Spleen (tissue), 11 donors: ENCODE measurements at regions not wholly inside any gene's neighbourhood (a gene's known extent, or its start where the extent isn't known, plus 50 kb on each side); places are given as distances from the start of the nearest gene placed in this dataset.
A peak's percentile ranks its signal among the peaks of the same experiment; 100 is the strongest.

Source experiments
- DNase-seq: peaks from one replicate; pipeline ENCODE4 v3.0.0-alpha.2; 2020
- H3K27ac ChIP-seq, 8 donors: fragments of 200-600 bp; sonication (generic) in 7 of 8; 1 replicate in 4 of 8; 2 replicates in 4 of 8; pipeline versions ENCODE4 v1.5.0 to v1.8.0; 2016 to 2021; ENCODE audit warnings: inconsistent platforms in 4 of 8, mild to moderate bottlenecking in 4 of 8, moderate library complexity in 1 of 8
- H3K27me3 ChIP-seq, 7 donors: fragments of 200-600 bp; sonication (generic) in 6 of 7; replicated peaks in 1 of 7; 1 replicate in 4 of 7; 2 replicates in 3 of 7; pipeline versions ENCODE4 v1.5.0 to v1.8.0; 2016 to 2021; ENCODE audit warnings: inconsistent platforms in 3 of 7, mild to moderate bottlenecking in 1 of 7
- H3K36me3 ChIP-seq, 6 donors: fragments of 200-600 bp; sonication (generic) in 5 of 6; 1 replicate in 4 of 6; 2 replicates in 2 of 6; pipeline versions ENCODE4 v1.5.0 to v1.8.0; 2016 to 2021; ENCODE audit warnings: inconsistent platforms in 2 of 6
- H3K4me1 ChIP-seq, 6 donors: fragments of 200-600 bp; sonication (generic) in 5 of 6; 1 replicate in 3 of 6; 2 replicates in 3 of 6; pipeline versions ENCODE4 v1.5.0 to v1.8.0; 2016 to 2021; ENCODE audit warnings: inconsistent platforms in 3 of 6
- H3K4me3 ChIP-seq, 8 donors: fragments of 200-600 bp; sonication (generic) in 7 of 8; 1 replicate in 4 of 8; 2 replicates in 4 of 8; pipeline versions ENCODE4 v1.5.0 to v1.8.0; 2016 to 2021; ENCODE audit warnings: inconsistent platforms in 4 of 8, mild to moderate bottlenecking in 4 of 8, moderate library complexity in 2 of 8
- H3K9me3 ChIP-seq, 8 donors: fragments of 200-600 bp; sonication (generic) in 7 of 8; 1 replicate in 4 of 8; 2 replicates in 4 of 8; pipeline versions ENCODE4 v1.5.0 to v1.8.0; 2016 to 2021; ENCODE audit warnings: inconsistent platforms in 4 of 8
- CTCF ChIP-seq, 11 experiments: fragments of 200-600 bp in 7 of 11; fragments of 450-650 bp in 4 of 11; sonication (generic) in 4 of 11; IDR thresholded peaks in 8 of 11; conservative IDR thresholded peaks in 3 of 11; 1 replicate in 7 of 11; 2 replicates in 4 of 11; pipeline versions ENCODE4 v1.4.0 to v1.8.0; 2016 to 2021; ENCODE audit warnings: antibody characterized with exemption in 11 of 11, inconsistent platforms in 4 of 11, mild to moderate bottlenecking in 1 of 11
- POLR2A ChIP-seq, 3 donors: fragments of 450-650 bp; IDR thresholded peaks; one replicate each; pipeline ENCODE4 v1.5.1; 2017; ENCODE audit warnings: antibody characterized with exemption in 3 of 3, mild to moderate bottlenecking in 1 of 3
- POLR2AphosphoS5 ChIP-seq, 3 donors: sonication (generic); formaldehyde crosslinking; IDR thresholded peaks; one replicate each; pipeline ENCODE4 v1.5.1; 2017; ENCODE audit warnings: antibody characterized with exemption in 3 of 3
- WGBS, 5 donors: extraction: QIAGEN DNeasy Blood & Tissue Kit in 3 of 5; methylation state at CpG; one replicate each; pipeline versions ENCODE4 v1.1.5 to v1.1.7; 2013 to 2018; 5-methylcytosine and 5-hydroxymethylcytosine counted together
- intact Hi-C: fragments of 100-400 bp; cut with DNase I; formaldehyde crosslinking; loops from one replicate; pipeline ENCODE4 v1.15.0; 2023; ENCODE audit warnings: low total_unique reads
- donor health status: healthy with polysubstance abuse.
- donor health status: DM: no; HTN: no; CAD: no; lungs with moderate emphysema.
- donor health status: DM: no; HTN: no; CAD: no.
- donor health status: Bipolar disorder and iron deficiency.
- donor health status: healthy.
- donor health status: DM: no; HTN: no; CAD: no.
- donor health status: DM: yes; HTN: yes; CAD: no.

GRCh38 chr3:139260793-139261736 lies 82.8 kb upstream of the MRPS22 start:
- no peaks in the 10 kb centered on the region for H3K4me1 ChIP-seq
- no peak overlapping the region for H3K4me3 ChIP-seq
- no peaks in the 10 kb centered on the region for H3K9me3 ChIP-seq
- TF ChIP-seq POLR2A (IDR thresholded peaks at IDR 0.05), result no peak
- TF ChIP-seq POLR2AphosphoS5 (IDR thresholded peaks at IDR 0.05), result no peak
- no peak for TF ChIP-seq CTCF (IDR thresholded peaks at IDR 0.05 in 8 of 11, conservative IDR thresholded peaks at IDR 0.05 in 3 of 11)
- H3K36me3 ChIP-seq, result no peaks in the 10 kb centered on the region
- peak; percentile 35 for DNase-seq
- H3K27ac ChIP-seq, result no peak overlapping the region
- peaks cover 0 to 4% (median 0%) of the 10 kb centered on the region in 7 donors for H3K27me3 ChIP-seq
- intact Hi-C loops, result no loop called here
- WGBS, 5 donors, result 73 to 83% (median 77%) methylated on average over 8 of the region's 8 CpGs

DNA sequence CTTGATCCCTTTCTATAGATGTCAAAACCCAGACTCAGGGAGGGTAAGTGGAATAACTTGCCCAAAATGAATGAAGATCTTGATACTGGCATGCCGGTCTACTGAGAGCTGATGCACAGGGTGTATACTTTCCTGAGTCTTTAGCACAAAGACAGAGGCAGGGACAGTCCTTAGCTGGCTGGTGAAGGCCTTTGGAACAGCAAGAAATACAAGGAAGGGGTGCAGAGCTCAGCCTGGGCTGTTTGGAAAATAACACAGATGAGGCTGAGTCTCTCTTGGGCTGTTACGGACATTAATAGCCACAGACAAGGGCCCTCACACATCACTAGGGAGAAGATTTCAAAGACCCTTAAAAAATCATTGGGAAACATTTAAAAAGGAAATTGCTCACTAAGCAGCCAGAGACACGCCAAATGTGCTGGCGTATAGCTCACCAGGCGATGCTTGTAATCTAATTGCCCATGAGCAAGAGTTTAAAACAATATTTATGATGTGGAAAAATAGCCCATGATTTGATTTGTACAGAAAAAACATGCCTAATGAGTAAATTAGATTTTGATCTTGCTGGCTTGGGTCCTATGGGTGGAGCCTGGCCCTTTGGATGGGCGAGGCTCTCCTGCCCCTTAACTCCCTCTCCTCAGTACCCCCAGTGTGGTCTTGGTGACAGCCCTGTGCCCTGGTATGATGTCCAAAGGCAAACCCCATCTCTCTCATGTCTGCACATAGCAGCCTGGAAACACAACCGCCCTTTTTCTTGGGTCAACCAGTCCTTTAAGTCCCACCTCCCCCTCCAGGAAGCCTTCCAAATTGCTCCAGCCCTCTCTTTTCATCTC lies 81.8 kb upstream of the MRPS22 start:
- Histone ChIP-seq H3K9me3 (no peaks in the 10 kb centered on the region), H3K36me3 (no peaks in the 10 kb centered on the region), H3K4me3 (no peak overlapping the region), H3K27me3 (peaks cover 0 to 4% (median 0%) of the 10 kb centered on the region in 7 donors), H3K27ac (no peak overlapping the region), H3K4me1 (no peaks in the 10 kb centered on the region)
- TF ChIP-seq POLR2AphosphoS5 (IDR thresholded peaks at IDR 0.05) (no peak), CTCF (IDR thresholded peaks at IDR 0.05 in 8 of 11, conservative IDR thresholded peaks at IDR 0.05 in 3 of 11) (no peak)
- WGBS, 5 donors, result 78 to 88% (median 83%) methylated on average over 7 of the region's 7 CpGs
- intact Hi-C loops, result no loop called here
- peak; percentile 15 for DNase-seq

GRCh38 chr3:139263798-139264197 lies 80.0 kb upstream of the MRPS22 start:
- Histone ChIP-seq H3K4me3 (no peak overlapping the region), H3K36me3 (no peaks in the 10 kb centered on the region), H3K27ac (no peak overlapping the region), H3K9me3 (no peaks in the 10 kb centered on the region), H3K27me3 (peaks cover 0 to 3% (median 0%) of the 10 kb centered on the region in 7 donors), H3K4me1 (no peaks in the 10 kb centered on the region)
- intact Hi-C loops, result no loop called here
- WGBS, 5 donors, result 85 to 95% (median 89%) methylated on average over 4 of the region's 4 CpGs
- DNase-seq, result peak; percentile 14
- TF ChIP-seq CTCF (IDR thresholded peaks at IDR 0.05 in 8 of 11, conservative IDR thresholded peaks at IDR 0.05 in 3 of 11), result no peak
- no peak for TF ChIP-seq POLR2AphosphoS5 (IDR thresholded peaks at IDR 0.05)
- no peak for TF ChIP-seq POLR2A (IDR thresholded peaks at IDR 0.05)

DNA sequence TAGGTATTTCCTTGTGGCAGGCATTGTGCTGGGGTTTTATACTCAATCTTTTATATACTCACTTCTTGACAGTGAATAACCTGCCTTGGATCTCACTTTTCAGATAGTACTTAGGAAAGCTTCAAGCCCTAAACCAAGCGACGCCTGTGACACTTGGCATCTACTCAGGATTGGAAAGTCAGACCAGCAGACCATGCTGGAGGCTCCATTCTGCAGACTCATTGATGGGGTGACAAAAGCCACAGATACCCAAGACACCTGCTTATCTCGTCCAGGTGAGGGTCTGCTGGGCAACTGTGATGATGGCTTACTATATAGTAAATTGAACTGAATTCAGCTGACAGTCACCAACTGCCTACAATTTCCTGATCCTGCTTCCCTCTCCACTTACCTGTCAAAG lies 79.4 kb upstream of the MRPS22 start:
- Histone ChIP-seq H3K4me3 (no peak overlapping the region), H3K27me3 (no peaks in the 10 kb centered on the region), H3K36me3 (no peaks in the 10 kb centered on the region), H3K9me3 (no peaks in the 10 kb centered on the region), H3K4me1 (no peaks in the 10 kb centered on the region), H3K27ac (no peak overlapping the region)
- intact Hi-C loops, result no loop called here
- DNase-seq, result peak; percentile 21
- 84 to 90% (median 86%) methylated on average over 3 of the region's 3 CpGs for WGBS, 5 donors
- no peak for TF ChIP-seq POLR2AphosphoS5 (IDR thresholded peaks at IDR 0.05)
- no peak for TF ChIP-seq CTCF (IDR thresholded peaks at IDR 0.05 in 8 of 11, conservative IDR thresholded peaks at IDR 0.05 in 3 of 11)
- TF ChIP-seq POLR2A (IDR thresholded peaks at IDR 0.05), result no peak
